Esophagus (tissue), 2 donors: ENCODE measurements at regions not wholly inside any gene's neighbourhood (a gene's known extent, or its start where the extent isn't known, plus 50 kb on each side); places are given as distances from the start of the nearest gene placed in this dataset.

Source experiments
- H3K27ac ChIP-seq, 2 donors: one replicate each; pipeline ENCODE4 v1.5.1; 2013; ENCODE audit warnings: low read depth in 2 of 2, mild to moderate bottlenecking in 2 of 2, inconsistent platforms in 1 of 2, low read length in 1 of 2, moderate library complexity in 1 of 2
- H3K27me3 ChIP-seq, 2 donors: one replicate each; pipeline ENCODE4 v1.6.1; 2013; ENCODE audit warnings: low read length in 2 of 2, control low read depth in 1 of 2, mild to moderate bottlenecking in 1 of 2; ENCODE audit not compliant: insufficient read depth in 2 of 2, control insufficient read depth in 1 of 2
- H3K36me3 ChIP-seq, 2 donors: one replicate each; pipeline ENCODE4 v1.6.1; 2013; ENCODE audit warnings: low read length in 1 of 2; ENCODE audit not compliant: control insufficient read depth in 2 of 2, insufficient read depth in 2 of 2
- H3K4me1 ChIP-seq, 2 donors: one replicate each; pipeline ENCODE4 v1.6.1; 2013; ENCODE audit warnings: low read length in 1 of 2; ENCODE audit not compliant: control insufficient read depth in 2 of 2, insufficient read depth in 2 of 2
- H3K4me3 ChIP-seq, 2 donors: one replicate each; pipeline ENCODE4 v1.5.1; 2013; ENCODE audit warnings: low read length in 2 of 2, mild to moderate bottlenecking in 2 of 2, low read depth in 1 of 2, moderate library complexity in 1 of 2
- H3K9me3 ChIP-seq, 2 donors: one replicate each; pipeline ENCODE4 v1.6.1; 2013; ENCODE audit warnings: mild to moderate bottlenecking in 2 of 2, low read depth in 1 of 2, low read length in 1 of 2, moderate library complexity in 1 of 2; ENCODE audit not compliant: control insufficient read depth in 2 of 2, insufficient read depth in 1 of 2
- WGBS, 2 donors: extraction: QIAGEN DNeasy Blood & Tissue Kit; methylation state at CpG; one replicate each; pipeline ENCODE4 v1.1.7; 2013; 5-methylcytosine and 5-hydroxymethylcytosine counted together
- donor health status: healthy with polysubstance abuse.
- donor health status: Bipolar disorder and iron deficiency.

- H3K27me3 ChIP-seq = no peaks in the 10 kb centered on the region
- WGBS, 2 donors = 78 to 81% methylated on average over 10 of the region's 10 CpGs
- no peaks in the 10 kb centered on the region for H3K36me3 ChIP-seq
- no peak overlapping the region for H3K4me3 ChIP-seq
- H3K27ac ChIP-seq = no peak overlapping the region
- H3K9me3 ChIP-seq = no peaks in the 10 kb centered on the region
- H3K4me1 ChIP-seq = no peaks in the 10 kb centered on the region
Observed at GRCh38 chr6:141261016-141261671, 871.6 kb upstream of the GJE1 start.

GRCh38 chr6:141260627-141261015 is 872.1 kb upstream of the GJE1 start:
- no peak overlapping the region for H3K4me3 ChIP-seq
- WGBS, 2 donors = 79 to 87% methylated on average over 7 of the region's 7 CpGs

GRCh38 chr6:141259807-141260206 is 872.9 kb upstream of the GJE1 start:
- no peak overlapping the region for H3K27ac ChIP-seq
- H3K9me3 ChIP-seq = no peaks in the 10 kb centered on the region
- no peaks in the 10 kb centered on the region for H3K4me1 ChIP-seq
- H3K4me3 ChIP-seq = no peak overlapping the region
- WGBS, 2 donors = 73 to 80% methylated on average over 5 of the region's 5 CpGs
- H3K36me3 ChIP-seq = no peaks in the 10 kb centered on the region
- H3K27me3 ChIP-seq = no peaks in the 10 kb centered on the region

More at GRCh38 chr6:141260627-141261015, 872.1 kb upstream of the GJE1 start:
- Histone ChIP-seq H3K27ac (no peak overlapping the region), H3K4me1 (no peaks in the 10 kb centered on the region), H3K9me3 (no peaks in the 10 kb centered on the region), H3K27me3 (no peaks in the 10 kb centered on the region), H3K36me3 (no peaks in the 10 kb centered on the region)

GRCh38 chr6:141259091-141259490 is 873.6 kb upstream of the GJE1 start:
- Histone ChIP-seq H3K4me3 (no peak overlapping the region), H3K9me3 (no peaks in the 10 kb centered on the region), H3K27me3 (no peaks in the 10 kb centered on the region), H3K4me1 (no peaks in the 10 kb centered on the region), H3K36me3 (no peaks in the 10 kb centered on the region), H3K27ac (no peak overlapping the region)
- 83 to 89% methylated on average over 3 of the region's 3 CpGs for WGBS, 2 donors

- Histone ChIP-seq H3K27me3 (no peaks in the 10 kb centered on the region), H3K9me3 (no peaks in the 10 kb centered on the region), H3K27ac (no peak overlapping the region), H3K4me3 (no peak overlapping the region), H3K4me1 (no peaks in the 10 kb centered on the region), H3K36me3 (no peaks in the 10 kb centered on the region)
- whole genome bisulfite sequencing, 2 donors = 92 to 95% methylated on average over 5 of the region's 5 CpGs
Observed at GRCh38 chr6:141258516-141258915, 874.2 kb upstream of the GJE1 start.

GRCh38 chr6:141254336-141254735 is 878.4 kb upstream of the GJE1 start:
- Histone ChIP-seq H3K36me3 (no peaks in the 10 kb centered on the region), H3K27ac (no peak overlapping the region), H3K4me3 (no peak overlapping the region), H3K4me1 (no peaks in the 10 kb centered on the region), H3K27me3 (no peaks in the 10 kb centered on the region), H3K9me3 (no peaks in the 10 kb centered on the region)
- WGBS, 2 donors = 84 to 92% methylated on average over 3 of the region's 3 CpGs

GRCh38 chr6:141252828-141253608 is 879.7 kb upstream of the GJE1 start:
- Histone ChIP-seq H3K27ac (no peak overlapping the region), H3K4me3 (no peak overlapping the region), H3K27me3 (no peaks in the 10 kb centered on the region), H3K4me1 (no peaks in the 10 kb centered on the region), H3K9me3 (no peaks in the 10 kb centered on the region), H3K36me3 (no peaks in the 10 kb centered on the region)
- WGBS, 2 donors = 60 to 65% methylated on average over 5 of the region's 5 CpGs

- Histone ChIP-seq H3K36me3 (no peaks in the 10 kb centered on the region), H3K4me1 (no peaks in the 10 kb centered on the region), H3K9me3 (no peaks in the 10 kb centered on the region), H3K27me3 (no peaks in the 10 kb centered on the region), H3K4me3 (no peak overlapping the region), H3K27ac (no peak overlapping the region)
Observed at GRCh38 chr6:141251286-141251685, 881.4 kb upstream of the GJE1 start.

- Histone ChIP-seq H3K9me3 (no peaks in the 10 kb centered on the region), H3K27me3 (no peaks in the 10 kb centered on the region), H3K27ac (no peak overlapping the region), H3K4me3 (no peak overlapping the region), H3K4me1 (no peaks in the 10 kb centered on the region), H3K36me3 (no peaks in the 10 kb centered on the region)
- 83 to 88% methylated on average over 4 of the region's 4 CpGs for WGBS, 2 donors
Observed at GRCh38 chr6:141248021-141248799, 884.5 kb upstream of the GJE1 start.
